ENCODE measurements at regions not wholly inside any gene's neighbourhood (a gene's known extent, or its start where the extent isn't known, plus 50 kb on each side); places are given as distances from the start of the nearest gene placed in this dataset.

DNA sequence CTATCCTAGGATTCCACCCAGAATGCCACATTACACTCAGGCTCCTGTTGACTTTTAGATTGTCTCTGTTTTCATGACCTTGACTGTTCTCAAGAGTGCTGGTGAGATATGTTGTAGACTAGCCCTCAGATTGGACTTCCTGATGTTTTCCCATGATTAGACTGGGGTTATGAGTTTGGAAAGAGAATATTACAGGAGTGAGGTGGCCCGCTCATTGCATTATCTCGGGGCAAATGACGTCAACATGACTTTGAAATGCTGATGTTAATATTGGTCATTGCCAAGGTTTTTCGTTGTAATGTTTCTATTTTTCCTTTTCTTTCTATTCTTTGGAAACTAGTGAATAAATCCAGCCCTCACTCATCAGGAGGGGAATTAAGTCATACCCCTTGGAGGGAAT lies 355.7 kb upstream of the MON1B start:
- Histone ChIP-seq H3K27me3 (no peaks in the 10 kb centered on the region), H3K4me3 (no peak overlapping the region), H3K27ac (no peak overlapping the region), H3K4me1 (peaks cover 0 to 7% (median 0%) of the 10 kb centered on the region in 3 donors), H3K36me3 (no peaks in the 10 kb centered on the region), H3K9me3 (no peaks in the 10 kb centered on the region)
- intact Hi-C loops (cut with DNase I), result no loop called here
- TF ChIP-seq, protein P1, sequence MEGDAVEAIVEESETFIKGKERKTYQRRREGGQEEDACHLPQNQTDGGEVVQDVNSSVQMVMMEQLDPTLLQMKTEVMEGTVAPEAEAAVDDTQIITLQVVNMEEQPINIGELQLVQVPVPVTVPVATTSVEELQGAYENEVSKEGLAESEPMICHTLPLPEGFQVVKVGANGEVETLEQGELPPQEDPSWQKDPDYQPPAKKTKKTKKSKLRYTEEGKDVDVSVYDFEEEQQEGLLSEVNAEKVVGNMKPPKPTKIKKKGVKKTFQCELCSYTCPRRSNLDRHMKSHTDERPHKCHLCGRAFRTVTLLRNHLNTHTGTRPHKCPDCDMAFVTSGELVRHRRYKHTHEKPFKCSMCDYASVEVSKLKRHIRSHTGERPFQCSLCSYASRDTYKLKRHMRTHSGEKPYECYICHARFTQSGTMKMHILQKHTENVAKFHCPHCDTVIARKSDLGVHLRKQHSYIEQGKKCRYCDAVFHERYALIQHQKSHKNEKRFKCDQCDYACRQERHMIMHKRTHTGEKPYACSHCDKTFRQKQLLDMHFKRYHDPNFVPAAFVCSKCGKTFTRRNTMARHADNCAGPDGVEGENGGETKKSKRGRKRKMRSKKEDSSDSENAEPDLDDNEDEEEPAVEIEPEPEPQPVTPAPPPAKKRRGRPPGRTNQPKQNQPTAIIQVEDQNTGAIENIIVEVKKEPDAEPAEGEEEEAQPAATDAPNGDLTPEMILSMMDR (IDR thresholded peaks at IDR 0.05), result no peak
- FAIRE-seq (no peak), DNase-seq (no peak), ATAC-seq (peak in 3 of 4 donors; percentile 50 to 80 (median 62))
- WGBS, 2 donors, result 42 to 50% methylated on average over 4 of the region's 4 CpGs

DNA sequence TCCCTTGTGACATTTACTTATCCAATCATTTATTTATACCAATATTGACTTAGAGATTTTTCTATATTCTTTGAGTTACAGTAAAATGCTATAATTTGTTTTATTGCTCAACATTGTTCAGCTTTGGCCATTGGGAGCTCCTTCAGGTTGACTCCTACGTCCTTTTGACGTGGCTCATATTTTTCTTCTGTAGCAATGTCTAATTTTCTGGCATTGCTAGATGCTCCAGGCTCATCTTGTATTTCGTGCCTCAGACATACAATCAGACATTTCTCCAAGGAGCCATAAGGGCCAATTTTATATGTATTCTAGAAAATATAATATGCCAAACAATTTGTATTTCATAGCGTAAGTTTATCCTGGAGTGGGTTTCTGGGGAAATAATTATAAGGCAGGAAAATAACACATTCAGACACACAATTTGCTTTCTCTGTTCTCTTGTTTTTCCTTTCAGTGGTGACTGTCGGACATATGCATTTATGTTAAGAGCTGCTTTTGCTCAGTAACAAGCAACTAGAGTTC lies 355.1 kb upstream of the MON1B start:
- Histone ChIP-seq H3K27me3 (no peaks in the 10 kb centered on the region), H3K4me3 (no peak overlapping the region), H3K36me3 (no peaks in the 10 kb centered on the region), H3K9me3 (no peaks in the 10 kb centered on the region), H3K4me1 (peaks cover 0 to 7% (median 0%) of the 10 kb centered on the region in 3 donors), H3K27ac (no peak overlapping the region)
- WGBS, 2 donors, result 88 to 95% methylated on average over 5 of the region's 5 CpGs
- DNase-seq (no peak), FAIRE-seq (no peak), ATAC-seq (no peak)
- intact Hi-C loops (cut with DNase I), result no loop called here
- TF ChIP-seq, protein P1 (IDR thresholded peaks at IDR 0.05), result no peak

DNA sequence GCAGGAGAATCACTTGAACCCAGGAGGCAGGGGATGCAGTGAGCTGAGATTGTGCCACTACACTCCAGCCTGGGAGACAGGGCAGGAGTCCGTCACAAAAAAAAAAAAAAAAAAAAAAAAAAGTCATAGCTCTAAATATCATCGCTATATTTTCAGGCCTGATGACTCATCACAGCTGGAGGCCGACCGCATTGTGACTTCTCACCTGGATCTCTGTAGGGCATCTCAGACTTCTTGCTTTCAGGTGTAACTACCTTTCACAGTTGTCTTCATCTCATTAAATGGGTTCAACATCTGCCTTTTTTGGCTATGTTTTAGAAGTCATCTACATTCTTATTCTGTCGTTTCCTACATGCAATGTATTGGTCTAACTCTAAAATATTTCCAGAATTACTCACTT lies 353.1 kb upstream of the MON1B start:
- Histone ChIP-seq H3K27ac (no peak overlapping the region), H3K9me3 (no peaks in the 10 kb centered on the region), H3K36me3 (no peaks in the 10 kb centered on the region), H3K4me3 (no peak overlapping the region), H3K27me3 (no peaks in the 10 kb centered on the region), H3K4me1 (peaks cover 0 to 7% (median 0%) of the 10 kb centered on the region in 3 donors)
- no peak for DNase-seq
- 87 to 91% methylated on average over 4 to 5 of the region's 5 CpGs for WGBS, 2 donors
- no peak for FAIRE-seq
- TF ChIP-seq, protein P1 (IDR thresholded peaks at IDR 0.05), result no peak
- intact Hi-C loops (cut with DNase I), result no loop called here
- no peak for ATAC-seq

DNA sequence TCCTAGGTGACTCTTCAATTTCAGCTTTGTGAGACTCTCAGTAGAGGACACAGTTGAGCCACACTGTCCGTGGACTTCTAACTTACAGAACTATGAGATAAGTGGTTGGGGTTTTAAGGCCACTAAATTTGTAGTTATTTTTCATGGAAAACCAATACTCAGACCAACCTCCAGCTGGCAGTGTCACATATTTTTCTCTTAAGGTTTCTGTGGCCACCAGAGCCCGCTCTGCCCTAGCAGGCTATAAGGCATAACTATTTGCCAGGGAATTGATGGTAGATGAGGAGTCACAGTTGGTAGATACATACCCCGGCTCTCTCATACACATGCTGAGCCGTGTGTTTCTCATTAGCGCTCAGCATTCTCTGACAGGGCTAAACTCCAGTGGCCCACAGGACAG lies 336.8 kb upstream of the MON1B start:
- Histone ChIP-seq H3K4me1 (peaks cover 0 to 11% (median 10%) of the 10 kb centered on the region in 3 donors), H3K4me3 (no peak overlapping the region), H3K9me3 (no peaks in the 10 kb centered on the region), H3K27ac (no peak overlapping the region), H3K27me3 (no peaks in the 10 kb centered on the region), H3K36me3 (no peaks in the 10 kb centered on the region)
- FAIRE-seq (no peak), ATAC-seq (peak in 2 of 4 donors; percentile 53 to 55), DNase-seq (no peak)
- WGBS, 2 donors, result 80 to 81% methylated on average over 5 of the region's 5 CpGs
- TF ChIP-seq, protein P1 (IDR thresholded peaks at IDR 0.05), result no peak
- intact Hi-C loops (cut with DNase I), result no loop called here

DNA sequence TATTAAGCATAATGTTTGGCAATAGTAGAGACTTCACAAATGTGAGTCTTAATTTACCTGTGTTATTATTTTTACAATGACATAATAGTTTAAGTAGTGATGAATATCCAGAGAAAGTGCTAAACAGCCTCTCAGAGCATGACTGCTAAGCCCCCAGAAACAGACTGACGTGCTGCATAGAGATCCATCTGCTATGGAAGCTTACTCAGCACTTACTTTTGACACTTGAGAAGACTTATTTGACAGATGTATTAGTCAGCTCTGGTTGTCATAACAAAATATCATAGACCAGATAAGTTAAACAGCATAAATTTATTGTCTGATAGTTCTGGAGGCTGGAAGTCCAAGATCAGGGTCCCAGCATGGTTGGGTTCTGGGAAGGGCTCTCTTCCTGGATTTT lies 334.9 kb upstream of the MON1B start:
- H3K4me1 ChIP-seq, result peaks cover 0 to 11% (median 10%) of the 10 kb centered on the region in 3 donors
- TF ChIP-seq, protein P1 (IDR thresholded peaks at IDR 0.05), result no peak
- intact Hi-C loops (cut with DNase I), result no loop called here
- H3K27ac ChIP-seq, result no peak overlapping the region
- 85 to 96% methylated on average over 1 of the region's 1 CpG for WGBS, 2 donors
- no peak overlapping the region for H3K4me3 ChIP-seq
- H3K27me3 ChIP-seq, result no peaks in the 10 kb centered on the region
- H3K9me3 ChIP-seq, result no peaks in the 10 kb centered on the region
- FAIRE-seq (no peak), ATAC-seq (no peak), DNase-seq (no peak)
- H3K36me3 ChIP-seq, result no peaks in the 10 kb centered on the region
